Nephron progenitor cell (in vitro differentiated cells): ENCODE measurements at regions not wholly inside any gene's neighbourhood (a gene's known extent, or its start where the extent isn't known, plus 50 kb on each side); places are given as distances from the start of the nearest gene placed in this dataset.

Source experiments
- DNase-seq: peaks from one replicate; pipeline ENCODE4 v3.0.0; 2021
- H3K27ac Mint-ChIP-seq: 2 replicates; pipeline ENCODE4 v1.8.0; 2021; ENCODE audit warnings: mild to moderate bottlenecking, moderate library complexity, mixed read lengths
- H3K27me3 Mint-ChIP-seq: 2 replicates; pipeline ENCODE4 v1.8.0; 2021; ENCODE audit warnings: mild to moderate bottlenecking, low read depth, mixed read lengths; ENCODE audit not compliant: poor library complexity
- H3K36me3 Mint-ChIP-seq: 2 replicates; pipeline ENCODE4 v1.8.0; 2021; ENCODE audit warnings: low read depth, mixed read lengths
- H3K4me1 Mint-ChIP-seq: 2 replicates; pipeline ENCODE4 v1.8.0; 2021; ENCODE audit warnings: mixed read lengths
- H3K4me3 Mint-ChIP-seq: 2 replicates; pipeline ENCODE4 v1.8.0; 2021; ENCODE audit warnings: mild to moderate bottlenecking, moderate library complexity, mixed read lengths
- H3K9me3 Mint-ChIP-seq: 2 replicates; pipeline ENCODE4 v1.8.0; 2021; ENCODE audit warnings: mild to moderate bottlenecking, moderate library complexity, mixed read lengths
- TF ChIP-seq, protein P1 (sequence below): fragments of 200-600 bp; sonication (generic); IDR thresholded peaks from 2 replicates; pipeline ENCODE4 v1.5.0; 2021; ENCODE audit warnings: antibody characterized with exemption

DNA sequence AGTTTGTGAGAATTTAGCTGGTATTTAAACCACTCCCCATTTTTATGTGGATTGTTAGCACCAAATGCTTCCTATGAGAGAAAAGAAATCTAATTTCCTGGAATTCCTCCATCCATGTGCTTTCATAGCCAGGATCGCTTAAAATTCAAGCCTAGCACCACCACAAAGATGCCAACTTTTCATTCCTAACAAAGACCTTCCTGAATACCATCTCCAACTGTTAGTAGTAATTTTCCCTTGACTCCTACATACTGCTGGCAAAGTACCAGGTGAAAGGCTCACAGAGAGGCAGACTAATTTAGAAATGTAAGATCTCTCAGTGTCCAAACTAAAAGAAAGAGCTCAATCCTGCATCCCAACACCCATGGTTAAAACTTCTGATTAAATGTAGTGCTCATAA is 386.3 kb downstream of the KCTD12 start:
- no peak for DNase-seq
- Mint-ChIP-seq H3K9me3 (no peaks in the 10 kb centered on the region), H3K27me3 (peaks cover 13% of the 10 kb centered on the region)

DNA sequence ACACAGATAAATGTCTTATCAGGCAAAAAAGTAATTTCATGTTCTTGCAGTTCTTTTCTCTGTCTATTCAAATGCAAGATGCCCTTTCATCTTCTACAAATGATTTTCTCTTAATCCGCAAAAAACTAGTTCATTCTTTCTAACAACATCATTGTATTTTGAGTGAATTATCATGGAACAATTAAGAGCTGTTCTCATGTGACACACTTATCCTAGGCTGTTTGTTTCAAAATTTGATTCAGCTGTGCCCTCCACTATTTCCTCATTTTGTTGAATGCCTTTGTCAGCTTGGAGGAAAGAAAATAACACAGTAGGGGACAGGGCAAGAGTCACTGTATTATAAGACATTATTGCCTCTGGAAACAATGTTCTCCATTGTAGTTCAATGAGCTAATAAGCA is 396.9 kb downstream of the KCTD12 start:
- TF ChIP-seq, protein P1, sequence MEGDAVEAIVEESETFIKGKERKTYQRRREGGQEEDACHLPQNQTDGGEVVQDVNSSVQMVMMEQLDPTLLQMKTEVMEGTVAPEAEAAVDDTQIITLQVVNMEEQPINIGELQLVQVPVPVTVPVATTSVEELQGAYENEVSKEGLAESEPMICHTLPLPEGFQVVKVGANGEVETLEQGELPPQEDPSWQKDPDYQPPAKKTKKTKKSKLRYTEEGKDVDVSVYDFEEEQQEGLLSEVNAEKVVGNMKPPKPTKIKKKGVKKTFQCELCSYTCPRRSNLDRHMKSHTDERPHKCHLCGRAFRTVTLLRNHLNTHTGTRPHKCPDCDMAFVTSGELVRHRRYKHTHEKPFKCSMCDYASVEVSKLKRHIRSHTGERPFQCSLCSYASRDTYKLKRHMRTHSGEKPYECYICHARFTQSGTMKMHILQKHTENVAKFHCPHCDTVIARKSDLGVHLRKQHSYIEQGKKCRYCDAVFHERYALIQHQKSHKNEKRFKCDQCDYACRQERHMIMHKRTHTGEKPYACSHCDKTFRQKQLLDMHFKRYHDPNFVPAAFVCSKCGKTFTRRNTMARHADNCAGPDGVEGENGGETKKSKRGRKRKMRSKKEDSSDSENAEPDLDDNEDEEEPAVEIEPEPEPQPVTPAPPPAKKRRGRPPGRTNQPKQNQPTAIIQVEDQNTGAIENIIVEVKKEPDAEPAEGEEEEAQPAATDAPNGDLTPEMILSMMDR: no peak
- DNase-seq: no peak
- Mint-ChIP-seq H3K27me3 (peaks cover 4% of the 10 kb centered on the region), H3K27ac (no peak overlapping the region), H3K9me3 (no peaks in the 10 kb centered on the region), H3K4me3 (no peak overlapping the region), H3K4me1 (no peaks in the 10 kb centered on the region), H3K36me3 (no peaks in the 10 kb centered on the region)

More for the DNA sequence above, 386.3 kb downstream of the KCTD12 start:
- no peaks in the 10 kb centered on the region for H3K36me3 Mint-ChIP-seq
- no peaks in the 10 kb centered on the region for H3K4me1 Mint-ChIP-seq
- H3K27ac Mint-ChIP-seq: no peak overlapping the region
- TF ChIP-seq, protein P1: no peak
- H3K4me3 Mint-ChIP-seq: no peak overlapping the region

DNA sequence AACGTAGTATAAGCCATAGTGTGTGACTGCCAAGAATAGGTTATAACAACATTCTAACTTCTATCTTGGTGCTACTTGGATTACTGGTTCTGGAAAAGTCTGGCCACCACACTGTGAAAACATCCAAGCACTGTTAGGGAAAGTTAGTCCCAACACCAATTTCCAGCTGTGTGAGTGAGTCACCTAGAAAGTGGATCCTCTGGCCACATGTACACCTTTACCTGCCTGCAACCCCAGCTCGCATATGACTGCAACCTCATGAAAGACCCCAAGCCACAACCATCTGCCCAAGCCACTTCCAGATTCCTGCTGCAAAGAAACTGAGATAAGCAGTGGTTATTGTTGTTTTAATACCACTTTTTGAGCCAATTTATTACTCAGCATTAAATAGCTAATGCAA is 404.5 kb downstream of the KCTD12 start:
- no peak overlapping the region for H3K4me3 Mint-ChIP-seq
- H3K9me3 Mint-ChIP-seq: no peaks in the 10 kb centered on the region
- no peak overlapping the region for H3K27ac Mint-ChIP-seq
- no peaks in the 10 kb centered on the region for H3K4me1 Mint-ChIP-seq
- no peaks in the 10 kb centered on the region for H3K27me3 Mint-ChIP-seq
- TF ChIP-seq, protein P1: no peak
- no peaks in the 10 kb centered on the region for H3K36me3 Mint-ChIP-seq
- DNase-seq: no peak

DNA sequence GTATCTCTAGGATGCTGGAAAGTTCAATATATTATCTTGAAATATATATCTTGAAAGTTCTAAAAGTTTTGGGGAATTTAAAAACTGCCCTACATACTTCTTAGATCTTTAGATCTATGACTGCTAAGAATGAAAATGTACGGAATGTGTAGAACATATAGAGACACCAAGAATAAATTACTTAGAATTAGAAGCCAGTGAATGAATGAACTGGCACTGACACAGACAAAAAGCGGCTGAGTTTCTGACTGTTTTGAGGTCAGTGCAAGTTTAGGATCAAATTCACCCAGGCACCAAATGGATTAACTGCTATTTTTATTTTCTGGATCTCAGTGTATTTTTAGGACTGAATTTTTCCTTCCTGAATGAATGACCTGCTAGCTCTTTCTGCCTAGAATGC is 411.2 kb downstream of the KCTD12 start:
- H3K27ac Mint-ChIP-seq: no peak overlapping the region
- peaks cover 6% of the 10 kb centered on the region for H3K4me1 Mint-ChIP-seq
- no peak overlapping the region for H3K4me3 Mint-ChIP-seq
- TF ChIP-seq, protein P1: no peak
- no peak for DNase-seq
- no peaks in the 10 kb centered on the region for H3K9me3 Mint-ChIP-seq
- peaks cover 5% of the 10 kb centered on the region for H3K27me3 Mint-ChIP-seq
- no peaks in the 10 kb centered on the region for H3K36me3 Mint-ChIP-seq

DNA sequence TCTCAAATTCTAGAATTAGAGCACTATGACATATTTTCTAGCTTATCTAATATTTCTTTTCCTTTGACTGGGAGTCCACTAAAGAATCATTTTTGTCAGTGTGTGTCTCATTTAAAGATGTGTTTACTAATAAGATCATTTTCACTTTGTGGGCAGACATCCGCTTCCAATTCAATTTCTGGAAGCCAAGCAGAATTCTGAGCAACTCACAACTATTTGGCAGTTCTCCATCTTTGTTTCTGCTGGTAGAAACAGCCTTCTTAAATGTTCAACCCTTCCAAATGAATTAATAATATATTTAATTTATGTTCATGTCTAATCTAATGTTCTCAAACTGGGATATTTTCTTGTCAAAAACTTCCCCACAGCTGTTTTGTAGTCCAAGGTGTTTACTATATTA is 411.8 kb downstream of the KCTD12 start:
- H3K9me3 Mint-ChIP-seq: no peaks in the 10 kb centered on the region
- H3K36me3 Mint-ChIP-seq: no peaks in the 10 kb centered on the region
- peaks cover 5% of the 10 kb centered on the region for H3K27me3 Mint-ChIP-seq
- H3K4me3 Mint-ChIP-seq: no peak overlapping the region
- H3K4me1 Mint-ChIP-seq: peaks cover 6% of the 10 kb centered on the region
- TF ChIP-seq, protein P1: no peak
- no peak overlapping the region for H3K27ac Mint-ChIP-seq
- DNase-seq: no peak

DNA sequence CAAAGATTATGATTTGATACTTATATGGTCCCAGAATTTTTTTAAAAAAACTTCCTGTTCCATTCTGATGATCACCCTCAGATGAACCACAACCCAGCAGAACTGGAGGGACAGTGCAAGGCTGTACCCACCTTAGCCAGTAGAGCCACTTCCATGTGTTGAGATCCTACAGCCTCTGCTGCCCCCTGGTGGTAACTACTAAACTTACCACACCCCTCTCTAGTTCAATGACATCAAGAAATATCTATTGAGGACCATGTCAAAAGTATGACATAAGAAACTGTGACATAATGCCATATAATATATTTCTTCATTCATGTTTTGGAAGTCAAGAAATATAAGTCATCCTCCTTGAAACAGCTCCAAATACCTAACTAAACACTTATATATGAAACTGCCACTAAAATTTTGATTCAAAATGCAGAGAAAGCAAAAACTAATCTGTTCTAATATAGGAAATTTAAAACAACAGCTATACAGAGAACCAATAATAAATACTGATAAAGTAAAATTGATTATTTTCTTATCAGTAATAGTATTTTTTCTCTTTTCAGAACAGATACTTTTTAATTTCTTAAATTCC is 412.6 kb downstream of the KCTD12 start:
- H3K27me3 Mint-ChIP-seq: peaks cover 5% of the 10 kb centered on the region
- H3K27ac Mint-ChIP-seq: no peak overlapping the region
- H3K4me3 Mint-ChIP-seq: no peak overlapping the region
- TF ChIP-seq, protein P1: peak; percentile 89
- H3K9me3 Mint-ChIP-seq: no peaks in the 10 kb centered on the region
- H3K36me3 Mint-ChIP-seq: no peaks in the 10 kb centered on the region
- DNase-seq: peak; percentile 80
- peaks cover 6% of the 10 kb centered on the region for H3K4me1 Mint-ChIP-seq
